Caco-2 (cell line): ENCODE measurements at regions not wholly inside any gene's neighbourhood (a gene's known extent, or its start where the extent isn't known, plus 50 kb on each side); places are given as distances from the start of the nearest gene placed in this dataset.
"Not testable (repeated sequence)": the region's sequence is repeated elsewhere in the genome, so short reads cannot be mapped to it uniquely, and the experiment has no call there.

Source experiments
- BruUV-seq: library from RNA; stranded (reverse); fragments of 400-500 nt; replicated peaks from 2 replicates; lab custom pipeline; 2021; lab: Mats Ljungman, UMichigan
- CTCF ChIA-PET: fragments of 300-600 bp; sonication (Branson Sonifier 250); formaldehyde crosslinking; loops from one replicate; lab custom pipeline; 2022; ENCODE audit warnings: antibody characterized with exemption; lab: Charles Lee
- POLR2A ChIA-PET: fragments of 300-600 bp; sonication (Branson Sonifier 250); formaldehyde crosslinking; loops from one replicate; lab custom pipeline; 2022; ENCODE audit warnings: antibody characterized with exemption; lab: Charles Lee
- DNase-seq, 2 experiments: peaks; one replicate each; pipeline versions ENCODE4 v3.0.0 to v3.0.0-alpha.2; 2020 to 2022
- H3K27me3 ChIP-seq: replicated peaks from 2 replicates; pipeline ENCODE4 v1.6.0; 2011; ENCODE audit warnings: low read length; ENCODE audit not compliant: control insufficient read depth, insufficient read depth
- H3K36me3 ChIP-seq: 2 replicates; pipeline ENCODE4 v1.5.1; 2011; ENCODE audit warnings: low read length; ENCODE audit not compliant: control insufficient read depth, insufficient read depth
- H3K4me1 ChIP-seq: fragments of 250-450 bp; sonication (Bioruptor Pico); 2 replicates; pipeline ENCODE4 v1.5.1; 2020; ENCODE audit warnings: mild to moderate bottlenecking
- H3K4me3 ChIP-seq: 2 replicates; pipeline ENCODE4 v1.5.1; 2011; ENCODE audit warnings: low read depth, mild to moderate bottlenecking, control low read depth, low read length
- H3K9me3 ChIP-seq: fragments of 250-450 bp; sonication (Bioruptor Pico); 2 replicates; pipeline ENCODE4 v1.5.1; 2020; ENCODE audit warnings: mild to moderate bottlenecking, moderate library complexity
- H3K27ac Mint-ChIP-seq: one replicate; pipeline ENCODE4 v1.8.0; 2022; ENCODE audit warnings: mixed read lengths; ENCODE audit not compliant: unreplicated experiment
- H3K27me3 Mint-ChIP-seq: one replicate; pipeline ENCODE4 v1.8.0; 2022; ENCODE audit warnings: mixed read lengths; ENCODE audit not compliant: insufficient read depth, unreplicated experiment
- H3K36me3 Mint-ChIP-seq: one replicate; pipeline ENCODE4 v1.8.0; 2022; ENCODE audit warnings: mild to moderate bottlenecking, mixed read lengths; ENCODE audit not compliant: insufficient read depth, unreplicated experiment
- H3K4me1 Mint-ChIP-seq: one replicate; pipeline ENCODE4 v1.8.0; 2022; ENCODE audit warnings: low read depth, mixed read lengths; ENCODE audit not compliant: unreplicated experiment
- H3K4me3 Mint-ChIP-seq: one replicate; pipeline ENCODE4 v1.8.0; 2022; ENCODE audit warnings: mild to moderate bottlenecking, moderate library complexity, mixed read lengths; ENCODE audit not compliant: unreplicated experiment
- H3K9me3 Mint-ChIP-seq: one replicate; pipeline ENCODE4 v1.8.0; 2022; ENCODE audit warnings: mixed read lengths; ENCODE audit not compliant: unreplicated experiment
- intact Hi-C: fragments of 100-400 bp; cut with micrococcal nuclease; formaldehyde crosslinking; loops from one replicate; pipeline ENCODE4 v1.10.0; 2022; ENCODE audit not compliant: unreplicated experiment
- TF ChIP-seq, protein P1 (sequence below), 2 experiments: fragments of 200-600 bp in 1 of 2; IDR thresholded peaks; 1 replicate in 1 of 2; 2 replicates in 1 of 2; pipeline versions ENCODE4 v1.5.1 to v1.8.0; 2011 to 2022; ENCODE audit warnings: antibody characterized with exemption in 1 of 2, control low read depth in 1 of 2, inconsistent platforms in 1 of 2, low read depth in 1 of 2, low read length in 1 of 2, mild to moderate bottlenecking in 1 of 2, moderate library complexity in 1 of 2; ENCODE audit not compliant: insufficient read depth in 1 of 2, severe bottlenecking in 1 of 2, unreplicated experiment in 1 of 2

DNA sequence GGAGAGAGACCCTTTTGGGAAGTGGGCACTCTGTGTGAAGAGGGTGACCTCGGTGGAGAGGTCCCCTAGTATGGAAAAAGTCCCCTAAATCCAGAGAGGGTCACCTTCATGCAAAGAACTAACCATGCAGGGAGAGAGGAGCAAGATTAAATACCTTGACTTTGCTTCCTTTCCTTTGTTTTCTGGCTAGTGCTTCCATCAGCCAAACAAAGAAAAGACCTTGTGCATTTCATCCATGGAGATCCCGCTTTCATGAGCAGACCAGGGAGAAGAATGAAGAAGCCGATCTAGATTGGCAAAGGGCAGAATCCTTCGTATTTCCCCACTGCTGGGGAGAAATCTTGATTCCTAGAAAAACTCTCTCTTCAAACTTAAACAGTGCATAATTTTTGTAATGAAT is 813.3 kb upstream of the CDH6 start:
- Histone ChIP-seq H3K9me3 (no peaks in the 10 kb centered on the region), H3K36me3 (no peaks in the 10 kb centered on the region), H3K4me3 (no peak overlapping the region), H3K4me1 (no peaks in the 10 kb centered on the region), H3K27me3 (no peaks in the 10 kb centered on the region)
- Mint-ChIP-seq H3K9me3 (no peaks in the 10 kb centered on the region), H3K4me1 (no peaks in the 10 kb centered on the region), H3K27ac (no peak overlapping the region), H3K27me3 (peaks cover 6% of the 10 kb centered on the region), H3K4me3 (no peak overlapping the region), H3K36me3 (no peaks in the 10 kb centered on the region)
- POLR2A ChIA-PET = no interaction called here
- no peak for DNase-seq
- intact Hi-C loops = no loop called here
- TF ChIP-seq, protein P1, sequence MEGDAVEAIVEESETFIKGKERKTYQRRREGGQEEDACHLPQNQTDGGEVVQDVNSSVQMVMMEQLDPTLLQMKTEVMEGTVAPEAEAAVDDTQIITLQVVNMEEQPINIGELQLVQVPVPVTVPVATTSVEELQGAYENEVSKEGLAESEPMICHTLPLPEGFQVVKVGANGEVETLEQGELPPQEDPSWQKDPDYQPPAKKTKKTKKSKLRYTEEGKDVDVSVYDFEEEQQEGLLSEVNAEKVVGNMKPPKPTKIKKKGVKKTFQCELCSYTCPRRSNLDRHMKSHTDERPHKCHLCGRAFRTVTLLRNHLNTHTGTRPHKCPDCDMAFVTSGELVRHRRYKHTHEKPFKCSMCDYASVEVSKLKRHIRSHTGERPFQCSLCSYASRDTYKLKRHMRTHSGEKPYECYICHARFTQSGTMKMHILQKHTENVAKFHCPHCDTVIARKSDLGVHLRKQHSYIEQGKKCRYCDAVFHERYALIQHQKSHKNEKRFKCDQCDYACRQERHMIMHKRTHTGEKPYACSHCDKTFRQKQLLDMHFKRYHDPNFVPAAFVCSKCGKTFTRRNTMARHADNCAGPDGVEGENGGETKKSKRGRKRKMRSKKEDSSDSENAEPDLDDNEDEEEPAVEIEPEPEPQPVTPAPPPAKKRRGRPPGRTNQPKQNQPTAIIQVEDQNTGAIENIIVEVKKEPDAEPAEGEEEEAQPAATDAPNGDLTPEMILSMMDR (IDR thresholded peaks at IDR 0.05; ENCODE audit: insufficient read depth in 1 of 2, low read depth in 1 of 2, low read length in 1 of 2, severe bottlenecking in 1 of 2, unreplicated experiment in 1 of 2) = no peak
- BruUV-seq = no TSS peak
- CTCF ChIA-PET = no interaction called here

DNA sequence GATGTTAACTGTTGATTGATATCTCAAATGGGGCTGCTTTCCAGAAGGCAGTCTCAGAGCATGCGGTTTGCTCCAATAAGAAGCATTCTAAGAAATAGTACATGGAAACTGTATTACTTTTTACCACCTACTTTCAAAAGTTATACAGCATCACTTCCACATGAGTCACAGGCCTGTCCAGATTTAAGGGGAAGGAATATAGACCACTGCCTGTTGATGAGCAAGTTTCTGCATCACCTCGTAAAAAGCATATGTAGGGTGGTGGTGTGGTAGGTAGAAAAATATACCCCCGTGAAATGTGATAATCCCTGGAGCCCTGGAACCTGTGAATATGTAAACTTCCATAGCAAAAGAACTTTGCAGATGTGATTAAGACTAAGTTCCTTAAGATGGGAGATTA is 816.6 kb upstream of the CDH6 start:
- Mint-ChIP-seq H3K4me1 (no peaks in the 10 kb centered on the region), H3K4me3 (no peak overlapping the region), H3K9me3 (no peaks in the 10 kb centered on the region), H3K27me3 (peaks cover 6% of the 10 kb centered on the region), H3K27ac (no peak overlapping the region), H3K36me3 (no peaks in the 10 kb centered on the region)
- Histone ChIP-seq H3K36me3 (no peaks in the 10 kb centered on the region), H3K4me1 (no peaks in the 10 kb centered on the region), H3K9me3 (no peaks in the 10 kb centered on the region), H3K4me3 (no peak overlapping the region), H3K27me3 (no peaks in the 10 kb centered on the region)
- no TSS peak for BruUV-seq
- ChIA-PET CTCF (no interaction called here), POLR2A (no interaction called here)
- TF ChIP-seq, protein P1 (IDR thresholded peaks at IDR 0.05; ENCODE audit: insufficient read depth in 1 of 2, low read depth in 1 of 2, low read length in 1 of 2, severe bottlenecking in 1 of 2, unreplicated experiment in 1 of 2) = no peak
- intact Hi-C loops = no loop called here
- no peak for DNase-seq

DNA sequence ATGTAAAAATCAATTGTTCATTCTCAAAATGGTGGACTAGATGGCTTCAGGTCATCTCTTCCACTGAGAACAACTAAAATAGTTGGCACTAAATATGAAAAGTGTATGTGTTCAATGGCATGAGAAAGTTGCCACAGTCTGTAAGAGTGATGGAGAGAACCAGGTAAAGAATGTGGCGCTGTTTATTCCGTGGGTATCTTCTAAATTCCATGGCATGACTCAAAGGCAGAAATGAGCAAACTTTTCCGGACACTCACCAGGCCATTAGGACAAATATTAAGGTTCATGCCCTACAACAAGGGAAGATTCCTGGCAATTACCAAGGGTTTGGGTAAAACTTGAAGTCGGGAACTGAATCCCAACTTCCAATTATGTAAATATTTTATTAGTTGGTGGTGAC is 825.4 kb upstream of the CDH6 start:
- Histone ChIP-seq H3K4me3 (no peak overlapping the region), H3K27me3 (no peaks in the 10 kb centered on the region), H3K36me3 (no peaks in the 10 kb centered on the region), H3K9me3 (no peaks in the 10 kb centered on the region), H3K4me1 (no peaks in the 10 kb centered on the region)
- H3K36me3 Mint-ChIP-seq = no peaks in the 10 kb centered on the region
- no peak overlapping the region for H3K27ac Mint-ChIP-seq
- TF ChIP-seq, protein P1 (IDR thresholded peaks at IDR 0.05; ENCODE audit: insufficient read depth in 1 of 2, low read depth in 1 of 2, low read length in 1 of 2, severe bottlenecking in 1 of 2, unreplicated experiment in 1 of 2) = no peak
- no peaks in the 10 kb centered on the region for H3K4me1 Mint-ChIP-seq
- intact Hi-C loops = no loop called here
- BruUV-seq = no TSS peak
- DNase-seq = no peak
- ChIA-PET CTCF (no interaction called here), POLR2A (no interaction called here)
- H3K27me3 Mint-ChIP-seq = no peaks in the 10 kb centered on the region
- no peak overlapping the region for H3K4me3 Mint-ChIP-seq
- H3K9me3 Mint-ChIP-seq = no peaks in the 10 kb centered on the region

DNA sequence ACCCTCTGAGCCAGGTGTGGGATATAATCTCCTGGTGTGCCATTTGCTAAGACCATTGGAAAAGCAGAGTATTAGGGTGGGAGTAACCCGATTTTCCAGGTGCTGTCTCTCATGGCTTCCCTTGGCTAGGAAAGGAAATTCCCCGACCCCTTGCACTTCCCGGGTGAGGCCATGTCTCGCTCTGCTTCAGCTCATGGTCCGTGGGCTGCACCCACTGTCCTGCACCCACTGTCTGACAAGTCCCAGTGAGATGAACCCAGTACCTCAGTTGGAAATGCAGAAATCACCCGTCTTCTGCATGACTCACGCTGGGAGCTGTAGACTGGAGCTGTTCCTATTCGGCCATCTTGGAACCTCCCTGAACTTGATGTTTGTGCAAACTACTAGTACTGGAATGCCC is 828.5 kb upstream of the CDH6 start:
- BruUV-seq, intact Hi-C loops, CTCF ChIA-PET, DNase-seq, H3K36me3 ChIP-seq, H3K4me3 Mint-ChIP-seq, H3K27ac Mint-ChIP-seq, H3K27me3 ChIP-seq, H3K4me1 Mint-ChIP-seq, H3K4me3 ChIP-seq, H3K9me3 ChIP-seq, H3K9me3 Mint-ChIP-seq, POLR2A ChIA-PET, H3K4me1 ChIP-seq, H3K27me3 Mint-ChIP-seq, H3K36me3 Mint-ChIP-seq: not testable (repeated sequence)
